ENCODE measurements at regions not wholly inside any gene's neighbourhood (a gene's known extent, or its start where the extent isn't known, plus 50 kb on each side); places are given as distances from the start of the nearest gene placed in this dataset.

GRCh38 chr2:62304429-62305417, 108.8 kb downstream of the B3GNT2 start (continued):
- TF ChIP-seq, protein P1, sequence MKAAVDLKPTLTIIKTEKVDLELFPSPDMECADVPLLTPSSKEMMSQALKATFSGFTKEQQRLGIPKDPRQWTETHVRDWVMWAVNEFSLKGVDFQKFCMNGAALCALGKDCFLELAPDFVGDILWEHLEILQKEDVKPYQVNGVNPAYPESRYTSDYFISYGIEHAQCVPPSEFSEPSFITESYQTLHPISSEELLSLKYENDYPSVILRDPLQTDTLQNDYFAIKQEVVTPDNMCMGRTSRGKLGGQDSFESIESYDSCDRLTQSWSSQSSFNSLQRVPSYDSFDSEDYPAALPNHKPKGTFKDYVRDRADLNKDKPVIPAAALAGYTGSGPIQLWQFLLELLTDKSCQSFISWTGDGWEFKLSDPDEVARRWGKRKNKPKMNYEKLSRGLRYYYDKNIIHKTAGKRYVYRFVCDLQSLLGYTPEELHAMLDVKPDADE (conservative IDR thresholded peaks at IDR 0.05; ENCODE audit: control insufficient read depth, low read depth, low read length), result peak; percentile 92
- TF ChIP-seq SRSF3 (IDR thresholded peaks at IDR 0.05; ENCODE audit: insufficient read depth, low read length) (no peak), CBFB (CRISPR knock-in tag; IDR thresholded peaks at IDR 0.05) (no peak), ZKSCAN1 (IDR thresholded peaks at IDR 0.05; ENCODE audit: low read depth, low read length) (0 out of 2 replicates have a peak, but pooled peaks have one; percentile 29), ZNF695 (CRISPR knock-in tag; IDR thresholded peaks at IDR 0.05) (0 out of 2 replicates have a peak, but pooled peaks have one; percentile 36), ZNF41 (CRISPR knock-in tag; conservative IDR thresholded peaks at IDR 0.05) (no peak), ZNF197 (CRISPR knock-in tag; IDR thresholded peaks at IDR 0.05; ENCODE audit: low read depth) (peak; percentile 71), ZNF174 (CRISPR knock-in tag; IDR thresholded peaks at IDR 0.05) (no peak), PTBP1 (IDR thresholded peaks at IDR 0.05; ENCODE audit: low read depth, low read length) (no peak), ZNF280A (IDR thresholded peaks at IDR 0.05; ENCODE audit: low read depth, partially characterized antibody) (no peak), MEF2D (tag; conservative IDR thresholded peaks at IDR 0.05; ENCODE audit: low read depth) (0 out of 2 replicates have a peak, but pooled peaks have one; percentile 64), MXI1 (IDR thresholded peaks at IDR 0.05; ENCODE audit: low read depth, low read length) (no peak), TAF9B (IDR thresholded peaks at IDR 0.05; ENCODE audit: partially characterized antibody) (no peak), STAT5A (IDR thresholded peaks at IDR 0.05; ENCODE audit: borderline replicate concordance, low read length) (no peak), NCOR1 (IDR thresholded peaks at IDR 0.05) (peak; percentile 69), POLR2B (IDR thresholded peaks at IDR 0.05; ENCODE audit: low read depth, partially characterized antibody) (no peak), MED1 (CRISPR knock-in tag; IDR thresholded peaks at IDR 0.05; ENCODE audit: borderline replicate concordance) (no peak), ZNF740 (CRISPR knock-in tag; IDR thresholded peaks at IDR 0.05) (0 out of 2 replicates have a peak, but pooled peaks have one; percentile 1), ZNF740 (tag; IDR thresholded peaks at IDR 0.05) (peak in 1 of 2 experiments; percentile 72; a peak in 1 of 4 replicates), MCM3 (IDR thresholded peaks at IDR 0.05) (no peak), ZFP1 (CRISPR knock-in tag; IDR thresholded peaks at IDR 0.05) (no peak)
- TF ChIP-seq, protein P2, sequence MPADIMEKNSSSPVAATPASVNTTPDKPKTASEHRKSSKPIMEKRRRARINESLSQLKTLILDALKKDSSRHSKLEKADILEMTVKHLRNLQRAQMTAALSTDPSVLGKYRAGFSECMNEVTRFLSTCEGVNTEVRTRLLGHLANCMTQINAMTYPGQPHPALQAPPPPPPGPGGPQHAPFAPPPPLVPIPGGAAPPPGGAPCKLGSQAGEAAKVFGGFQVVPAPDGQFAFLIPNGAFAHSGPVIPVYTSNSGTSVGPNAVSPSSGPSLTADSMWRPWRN (IDR thresholded peaks at IDR 0.05; ENCODE audit: low read depth), result peak; percentile 35; the same call in 1 of the 2 replicates
